CD1c-positive myeloid dendritic cell (primary cell): ENCODE measurements at regions not wholly inside any gene's neighbourhood (a gene's known extent, or its start where the extent isn't known, plus 50 kb on each side); places are given as distances from the start of the nearest gene placed in this dataset.
"Not testable (repeated sequence)": the region's sequence is repeated elsewhere in the genome, so short reads cannot be mapped to it uniquely, and the experiment has no call there.

Experiments
- DNase-seq: peaks from one replicate; pipeline ENCODE4 v3.0.0-alpha.2; 2016; ENCODE audit errors: extremely low spot score

DNA sequence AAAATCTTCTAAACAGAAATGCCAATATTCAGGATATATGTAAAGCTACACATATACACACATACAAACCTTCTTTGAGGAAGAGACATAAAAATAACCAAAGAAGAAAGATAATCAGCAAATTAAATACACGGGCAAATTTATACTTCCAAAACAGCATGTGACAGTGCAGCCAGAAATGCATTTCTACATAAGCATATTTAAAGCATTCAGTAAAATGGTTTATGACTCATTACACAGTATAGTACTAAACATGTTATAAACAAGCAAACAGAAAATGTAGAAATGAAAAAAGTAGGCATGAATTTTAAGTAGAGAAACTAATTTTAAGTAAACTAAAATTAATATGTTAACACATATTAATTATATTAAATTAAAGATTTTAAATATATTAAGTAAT, 1717.2 kb downstream of the OTOL1 start:
- no peak for DNase-seq

DNA sequence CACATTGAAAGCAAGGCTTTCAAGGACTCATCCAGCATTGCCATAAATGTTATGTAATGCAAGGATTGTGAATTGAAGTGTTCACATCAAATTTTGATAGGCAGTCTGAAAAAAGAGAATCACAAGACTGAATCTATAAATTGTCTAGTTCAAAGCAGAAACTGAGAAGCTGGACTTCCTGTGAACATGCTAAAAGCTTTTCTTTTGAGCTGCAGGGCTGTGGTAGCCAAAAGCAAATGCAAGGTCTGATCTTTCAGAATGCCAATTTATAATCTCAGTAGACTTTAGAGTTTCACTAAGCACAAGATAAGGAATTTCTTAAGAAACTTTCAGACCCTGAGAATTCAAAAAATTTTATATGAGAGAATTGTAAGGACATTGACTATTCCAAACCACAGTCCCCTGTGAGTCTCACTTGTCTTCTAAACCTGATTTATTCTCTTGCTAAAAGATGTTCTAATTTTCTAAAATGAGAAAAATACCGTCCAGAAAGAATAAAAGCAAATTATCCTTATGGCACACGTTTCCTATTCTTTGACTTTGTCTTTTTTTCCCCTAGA, 1700.3 kb downstream of the OTOL1 start:
- no peak for DNase-seq

GRCh38 chr3:163196245-163196644, 1699.6 kb downstream of the OTOL1 start:
- no peak for DNase-seq

DNA sequence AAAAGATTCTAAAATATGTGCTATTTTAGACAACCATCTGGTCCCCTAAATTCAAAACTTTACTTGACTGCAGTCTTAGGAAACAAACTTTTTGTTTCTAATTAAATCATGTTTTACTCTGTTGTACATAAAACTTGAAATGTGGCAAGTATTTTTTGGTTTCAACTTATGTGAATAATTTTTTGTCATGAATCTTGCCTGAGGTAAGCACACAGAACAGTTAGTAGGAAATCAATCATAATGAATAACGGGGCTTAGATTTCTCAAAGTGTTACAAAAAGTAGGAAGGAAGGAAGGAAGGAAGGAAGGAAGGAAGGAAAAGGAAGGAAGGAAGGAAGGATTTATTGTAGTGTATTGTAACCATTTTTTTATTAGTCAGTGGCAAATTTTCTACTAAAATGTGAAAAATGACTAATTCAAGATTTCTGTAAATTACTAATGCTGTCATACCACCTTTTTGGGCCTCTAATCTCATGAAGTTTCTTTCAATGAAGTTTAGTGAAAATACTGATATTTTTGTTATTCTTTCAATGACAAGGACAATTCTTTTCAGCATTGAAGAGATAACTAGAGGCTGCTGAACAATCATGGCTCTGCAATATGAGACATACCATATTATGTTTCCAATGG, 1689.2 kb downstream of the OTOL1 start:
- no peak for DNase-seq

- DNase-seq = no peak
Observed at GRCh38 chr3:163175970-163176369, 1679.4 kb downstream of the OTOL1 start.

DNA sequence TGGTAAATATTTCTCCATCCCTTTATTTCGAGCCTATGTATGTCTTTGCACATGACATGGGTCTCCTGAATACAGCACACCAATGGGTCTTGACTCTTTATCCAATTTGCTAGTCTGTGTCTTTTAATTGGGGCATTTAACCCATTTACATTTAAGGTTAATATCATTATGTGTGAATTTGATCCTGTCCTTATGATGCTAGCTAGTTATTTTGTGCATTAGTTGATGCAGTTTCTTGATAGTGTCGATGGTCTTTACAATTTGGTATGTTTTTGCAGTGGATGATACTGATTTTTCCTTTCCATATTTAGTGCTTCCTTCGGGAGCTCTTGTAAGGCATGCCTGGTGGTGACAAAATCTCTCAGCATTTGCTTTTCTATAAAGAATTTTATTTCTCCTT, 1675.9 kb downstream of the OTOL1 start:
- DNase-seq = not testable (repeated sequence)

GRCh38 chr3:163166197-163166596, 1669.6 kb downstream of the OTOL1 start:
- DNase-seq = no peak

- no peak for DNase-seq
Observed at GRCh38 chr3:163159306-163159705, 1662.7 kb downstream of the OTOL1 start.

GRCh38 chr3:163139600-163139999, 1643.0 kb downstream of the OTOL1 start:
- DNase-seq = no peak

DNA sequence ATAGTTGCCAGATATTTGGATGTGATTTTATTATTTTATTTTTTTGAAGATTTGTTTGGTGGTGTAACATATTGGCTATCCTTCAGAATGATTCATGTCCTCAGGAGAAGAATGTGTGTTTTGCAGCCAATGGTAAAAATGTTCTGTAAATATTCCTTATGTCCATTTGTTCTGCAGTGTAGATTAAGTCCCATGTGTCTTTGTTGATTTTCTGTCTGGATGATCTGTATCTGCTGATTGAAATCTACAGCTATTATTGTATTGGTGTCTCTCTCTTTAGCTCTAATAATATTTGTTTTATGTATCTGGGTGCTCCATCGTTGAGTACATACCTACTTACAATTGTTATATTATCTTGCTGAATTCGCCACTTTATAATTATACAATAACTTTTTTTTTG, 1641.7 kb downstream of the OTOL1 start:
- no peak for DNase-seq

DNA sequence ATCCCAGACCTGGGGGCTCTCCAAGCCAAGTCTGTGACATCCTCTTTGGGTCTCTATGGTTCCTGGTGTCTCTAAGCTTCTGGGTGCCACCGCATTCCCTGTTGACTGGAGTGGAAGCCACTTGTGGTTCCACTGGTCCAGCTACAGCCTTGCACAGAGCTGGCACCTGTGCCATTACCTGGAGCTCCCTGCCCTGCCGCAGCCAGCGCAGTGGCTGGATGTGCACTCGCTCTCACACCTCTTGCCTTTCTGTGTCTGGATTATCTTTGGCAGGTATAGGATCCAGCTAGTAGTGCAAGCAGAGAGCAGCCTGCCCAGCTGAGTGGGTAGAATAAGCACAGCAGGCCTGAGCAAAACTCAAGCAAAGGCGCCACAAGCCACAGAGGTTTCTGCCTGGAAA, 1635.5 kb downstream of the OTOL1 start:
- DNase-seq = no peak

GRCh38 chr3:163129287-163129686, 1632.7 kb downstream of the OTOL1 start:
- no peak for DNase-seq

- no peak for DNase-seq
Observed at GRCh38 chr3:163126115-163126514, 1629.5 kb downstream of the OTOL1 start.
